ENCODE measurements at regions not wholly inside any gene's neighbourhood (a gene's known extent, or its start where the extent isn't known, plus 50 kb on each side); places are given as distances from the start of the nearest gene placed in this dataset.

- no peak for TF ChIP-seq BRCA1 (IDR thresholded peaks at IDR 0.05; ENCODE audit: low read depth, low read length)
- no peak for TF ChIP-seq CTCF (IDR thresholded peaks at IDR 0.05 in 2 of 3, conservative IDR thresholded peaks at IDR 0.05 in 1 of 3; ENCODE audit: control insufficient read depth in 2 of 3, extremely low read depth in 1 of 3, insufficient read depth in 1 of 3, low read depth in 3 of 3, low read length in 3 of 3)
- no peak for TF ChIP-seq EZH2 (IDR thresholded peaks at IDR 0.05; ENCODE audit: borderline replicate concordance, control insufficient read depth, low read depth, low read length)
- no peak for TF ChIP-seq REST (IDR thresholded peaks at IDR 0.05; ENCODE audit: low read depth, low read length)
- no peak for TF ChIP-seq NRF1 (conservative IDR thresholded peaks at IDR 0.05; ENCODE audit: low read depth, low read length)
- no peak for TF ChIP-seq SRF (IDR thresholded peaks at IDR 0.05; ENCODE audit: low read depth in 2 of 2, low read length in 2 of 2)
- no peak for TF ChIP-seq ELK1 (IDR thresholded peaks at IDR 0.05; ENCODE audit: low read depth, low read length)
- no peak for TF ChIP-seq YY1 (IDR thresholded peaks at IDR 0.05; ENCODE audit: low read depth, low read length)
- TF ChIP-seq MTA2 (IDR thresholded peaks at IDR 0.05; ENCODE audit: low read depth) = no peak
- no peak for TF ChIP-seq ESRRA (IDR thresholded peaks at IDR 0.05; ENCODE audit: low read length)
- TF ChIP-seq, protein P1, sequence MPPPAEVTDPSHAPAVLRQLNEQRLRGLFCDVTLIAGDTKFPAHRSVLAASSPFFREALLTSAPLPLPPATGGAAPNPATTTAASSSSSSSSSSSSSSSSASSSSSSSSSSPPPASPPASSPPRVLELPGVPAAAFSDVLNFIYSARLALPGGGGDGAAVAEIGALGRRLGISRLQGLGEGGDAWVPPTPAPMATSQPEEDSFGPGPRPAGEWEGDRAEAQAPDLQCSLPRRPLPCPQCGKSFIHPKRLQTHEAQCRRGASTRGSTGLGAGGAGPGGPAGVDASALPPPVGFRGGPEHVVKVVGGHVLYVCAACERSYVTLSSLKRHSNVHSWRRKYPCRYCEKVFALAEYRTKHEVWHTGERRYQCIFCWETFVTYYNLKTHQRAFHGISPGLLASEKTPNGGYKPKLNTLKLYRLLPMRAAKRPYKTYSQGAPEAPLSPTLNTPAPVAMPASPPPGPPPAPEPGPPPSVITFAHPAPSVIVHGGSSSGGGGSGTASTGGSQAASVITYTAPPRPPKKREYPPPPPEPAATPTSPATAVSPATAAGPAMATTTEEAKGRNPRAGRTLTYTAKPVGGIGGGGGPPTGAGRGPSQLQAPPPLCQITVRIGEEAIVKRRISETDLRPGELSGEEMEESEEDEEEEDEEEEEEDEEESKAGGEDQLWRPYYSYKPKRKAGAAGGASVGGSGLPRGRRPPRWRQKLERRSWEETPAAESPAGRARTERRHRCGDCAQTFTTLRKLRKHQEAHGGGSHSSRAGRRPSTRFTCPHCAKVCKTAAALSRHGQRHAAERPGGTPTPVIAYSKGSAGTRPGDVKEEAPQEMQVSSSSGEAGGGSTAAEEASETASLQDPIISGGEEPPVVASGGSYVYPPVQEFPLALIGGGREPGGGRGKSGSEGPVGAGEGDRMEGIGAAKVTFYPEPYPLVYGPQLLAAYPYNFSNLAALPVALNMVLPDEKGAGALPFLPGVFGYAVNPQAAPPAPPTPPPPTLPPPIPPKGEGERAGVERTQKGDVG (CRISPR knock-in tag; IDR thresholded peaks at IDR 0.05) = no peak
- TF ChIP-seq, protein P2, sequence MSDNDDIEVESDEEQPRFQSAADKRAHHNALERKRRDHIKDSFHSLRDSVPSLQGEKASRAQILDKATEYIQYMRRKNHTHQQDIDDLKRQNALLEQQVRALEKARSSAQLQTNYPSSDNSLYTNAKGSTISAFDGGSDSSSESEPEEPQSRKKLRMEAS (IDR thresholded peaks at IDR 0.05; ENCODE audit: low read depth, low read length) = no peak
These were observed 55.9 kb upstream of the KIAA1217 start for GRCh38 chr10:24153031-24153430.

Measured in GM12878 (cell line).